Mucosa of descending colon (tissue), 3 donors: ENCODE measurements at regions not wholly inside any gene's neighbourhood (a gene's known extent, or its start where the extent isn't known, plus 50 kb on each side); places are given as distances from the start of the nearest gene placed in this dataset.

ENCODE experiments used
- ATAC-seq: fragments of 200-7000 bp; cut with Tn5 transposase; one replicate; pipeline ENCODE4 v1.9.1; 2020; ENCODE audit warnings: mild to moderate bottlenecking, moderate library complexity
- DNase-seq, 3 donors: peaks; one replicate each; pipeline ENCODE4 v3.0.0-alpha.2; 2020
- H3K36me3 ChIP-seq: fragments of 200-600 bp; one replicate; pipeline ENCODE4 v1.8.0; 2021; ENCODE audit warnings: low read depth, mild to moderate bottlenecking
- H3K4me1 ChIP-seq: fragments of 200-600 bp; one replicate; pipeline ENCODE4 v1.8.0; 2021; ENCODE audit warnings: low read depth, mild to moderate bottlenecking
- H3K4me3 ChIP-seq: fragments of 200-600 bp; one replicate; pipeline ENCODE4 v1.8.0; 2021; ENCODE audit warnings: mild to moderate bottlenecking
- H3K9me3 ChIP-seq: fragments of 200-600 bp; one replicate; pipeline ENCODE4 v1.8.0; 2021; ENCODE audit warnings: mild to moderate bottlenecking
- intact Hi-C, 2 donors: fragments of 100-400 bp; cut with DNase I in 1 of 2; cut with micrococcal nuclease in 1 of 2; formaldehyde crosslinking; loops; one replicate each; pipeline versions ENCODE4 v1.11.0 to v1.11.1; 2022; cut with DNase I, micrococcal nuclease
- TF ChIP-seq, protein P1 (sequence below): fragments of 200-600 bp; IDR thresholded peaks from one replicate; pipeline ENCODE4 v1.8.0; 2022; ENCODE audit warnings: antibody characterized with exemption, mild to moderate bottlenecking
- donor health status: DM: no; HTN: no; CAD: no; lungs with moderate emphysema.
- donor health status: DM: no; HTN: no; CAD: no.
- donor health status: DM: no; HTN: yes; CAD: no.

GRCh38 chr7:83870515-83870914 lies 221.6 kb upstream of the SEMA3E start:
- ATAC-seq (no peak), DNase-seq (no peak)
- TF ChIP-seq, protein P1, sequence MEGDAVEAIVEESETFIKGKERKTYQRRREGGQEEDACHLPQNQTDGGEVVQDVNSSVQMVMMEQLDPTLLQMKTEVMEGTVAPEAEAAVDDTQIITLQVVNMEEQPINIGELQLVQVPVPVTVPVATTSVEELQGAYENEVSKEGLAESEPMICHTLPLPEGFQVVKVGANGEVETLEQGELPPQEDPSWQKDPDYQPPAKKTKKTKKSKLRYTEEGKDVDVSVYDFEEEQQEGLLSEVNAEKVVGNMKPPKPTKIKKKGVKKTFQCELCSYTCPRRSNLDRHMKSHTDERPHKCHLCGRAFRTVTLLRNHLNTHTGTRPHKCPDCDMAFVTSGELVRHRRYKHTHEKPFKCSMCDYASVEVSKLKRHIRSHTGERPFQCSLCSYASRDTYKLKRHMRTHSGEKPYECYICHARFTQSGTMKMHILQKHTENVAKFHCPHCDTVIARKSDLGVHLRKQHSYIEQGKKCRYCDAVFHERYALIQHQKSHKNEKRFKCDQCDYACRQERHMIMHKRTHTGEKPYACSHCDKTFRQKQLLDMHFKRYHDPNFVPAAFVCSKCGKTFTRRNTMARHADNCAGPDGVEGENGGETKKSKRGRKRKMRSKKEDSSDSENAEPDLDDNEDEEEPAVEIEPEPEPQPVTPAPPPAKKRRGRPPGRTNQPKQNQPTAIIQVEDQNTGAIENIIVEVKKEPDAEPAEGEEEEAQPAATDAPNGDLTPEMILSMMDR, result no peak
- H3K4me3 ChIP-seq, result no peak overlapping the region
- intact Hi-C loops, result no loop called here
- no peaks in the 10 kb centered on the region for H3K36me3 ChIP-seq
- H3K9me3 ChIP-seq, result no peaks in the 10 kb centered on the region
- H3K4me1 ChIP-seq, result no peaks in the 10 kb centered on the region

GRCh38 chr7:83866582-83866981 lies 217.6 kb upstream of the SEMA3E start:
- intact Hi-C loops, result no loop called here
- DNase-seq (no peak), ATAC-seq (no peak)
- Histone ChIP-seq H3K36me3 (no peaks in the 10 kb centered on the region), H3K4me3 (no peak overlapping the region), H3K9me3 (no peaks in the 10 kb centered on the region), H3K4me1 (no peaks in the 10 kb centered on the region)
- TF ChIP-seq, protein P1, result no peak

GRCh38 chr7:83864551-83864950 lies 215.6 kb upstream of the SEMA3E start:
- TF ChIP-seq, protein P1, result no peak
- H3K36me3 ChIP-seq, result no peaks in the 10 kb centered on the region
- intact Hi-C loops, result no loop called here
- H3K4me3 ChIP-seq, result no peak overlapping the region
- H3K9me3 ChIP-seq, result no peaks in the 10 kb centered on the region
- no peaks in the 10 kb centered on the region for H3K4me1 ChIP-seq
- DNase-seq, result no peak
- ATAC-seq, result no peak

DNA sequence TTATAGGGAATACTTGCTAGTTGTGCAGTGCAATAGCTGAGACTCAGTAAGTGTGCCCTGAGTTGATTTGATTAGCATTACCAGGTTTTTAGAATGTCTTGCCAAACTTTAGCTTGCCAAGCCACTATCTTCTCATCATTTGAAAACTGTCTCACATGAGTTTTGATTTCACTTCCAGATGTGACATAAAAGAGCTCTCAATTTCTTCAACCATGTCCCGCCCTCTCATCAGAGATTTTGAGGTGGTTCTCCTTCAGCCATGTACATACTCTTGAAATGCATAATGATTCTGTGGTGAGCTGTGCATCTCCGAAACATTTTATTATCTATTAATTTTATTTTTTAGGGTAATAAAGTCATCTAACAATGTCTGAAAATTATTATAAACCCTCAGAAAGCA lies 215.0 kb upstream of the SEMA3E start:
- TF ChIP-seq, protein P1, result no peak
- no peak for ATAC-seq
- Histone ChIP-seq H3K36me3 (no peaks in the 10 kb centered on the region), H3K9me3 (no peaks in the 10 kb centered on the region), H3K4me3 (no peak overlapping the region), H3K4me1 (no peaks in the 10 kb centered on the region)
- no peak for DNase-seq
- intact Hi-C loops, result no loop called here

GRCh38 chr7:83861876-83862275 lies 212.9 kb upstream of the SEMA3E start:
- DNase-seq (no peak), ATAC-seq (no peak)
- H3K4me1 ChIP-seq, result no peaks in the 10 kb centered on the region
- H3K36me3 ChIP-seq, result no peaks in the 10 kb centered on the region
- intact Hi-C loops, result no loop called here
- H3K9me3 ChIP-seq, result no peaks in the 10 kb centered on the region
- no peak overlapping the region for H3K4me3 ChIP-seq
- TF ChIP-seq, protein P1, result no peak

DNA sequence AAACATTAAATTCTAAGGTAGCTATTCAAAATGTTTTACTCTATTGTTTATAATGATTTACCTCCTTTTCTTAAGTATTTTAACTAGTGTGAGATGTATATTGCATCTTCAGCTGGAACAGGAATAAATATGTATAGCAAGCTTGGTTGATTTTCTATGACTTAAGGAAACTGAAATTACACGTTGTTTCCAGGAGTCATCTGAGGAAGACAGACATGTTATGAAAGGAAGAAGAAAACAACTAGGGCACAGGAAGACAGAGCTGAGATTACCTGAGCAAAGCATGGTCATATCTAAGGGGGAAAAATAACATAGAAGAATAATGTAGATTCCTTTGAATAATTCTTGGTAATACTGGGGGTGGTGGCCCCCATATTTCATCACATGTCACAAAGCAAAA lies 210.9 kb upstream of the SEMA3E start:
- DNase-seq (no peak), ATAC-seq (no peak)
- no peaks in the 10 kb centered on the region for H3K36me3 ChIP-seq
- no peaks in the 10 kb centered on the region for H3K4me1 ChIP-seq
- no peaks in the 10 kb centered on the region for H3K9me3 ChIP-seq
- intact Hi-C loops, result no loop called here
- TF ChIP-seq, protein P1, result no peak
- H3K4me3 ChIP-seq, result no peak overlapping the region
